AG09309 (cell line): ENCODE measurements at regions not wholly inside any gene's neighbourhood (a gene's known extent, or its start where the extent isn't known, plus 50 kb on each side); places are given as distances from the start of the nearest gene placed in this dataset.

Experiments used
- DNase-seq: peaks from one replicate; pipeline ENCODE4 v3.0.0-alpha.2; 2010; ENCODE audit warnings: low read depth
- H3K4me3 ChIP-seq: 2 replicates; pipeline ENCODE4 v1.5.1; 2011; ENCODE audit warnings: mild to moderate bottlenecking, low read depth, low read length, moderate library complexity; ENCODE audit not compliant: control insufficient read depth
- CTCF ChIP-seq: IDR thresholded peaks from 2 replicates; pipeline ENCODE4 v1.5.1; 2011; ENCODE audit warnings: mild to moderate bottlenecking, low read depth, low read length, inconsistent platforms; ENCODE audit not compliant: insufficient read depth, control insufficient read depth; ENCODE audit errors: missing control alignments

- peak; percentile 29 for DNase-seq
- no peak for TF ChIP-seq CTCF
- H3K4me3 ChIP-seq = no peak overlapping the region
Observed at GRCh38 chr3:115275896-115276295, 128.8 kb upstream of the ZBTB20 start.

GRCh38 chr3:115279939-115280338, 132.9 kb upstream of the ZBTB20 start:
- TF ChIP-seq CTCF = no peak
- DNase-seq = peak; percentile 69
- no peak overlapping the region for H3K4me3 ChIP-seq

GRCh38 chr3:115280506-115280905, 133.4 kb upstream of the ZBTB20 start:
- H3K4me3 ChIP-seq = no peak overlapping the region
- TF ChIP-seq CTCF = no peak

GRCh38 chr3:115281697-115282675, 134.9 kb upstream of the ZBTB20 start:
- no peak for DNase-seq
- H3K4me3 ChIP-seq = no peak overlapping the region
- TF ChIP-seq CTCF = no peak

More at GRCh38 chr3:115280506-115280905, 133.4 kb upstream of the ZBTB20 start:
- DNase-seq = no peak

GRCh38 chr3:115284980-115285379, 137.9 kb upstream of the ZBTB20 start:
- no peak for DNase-seq
- H3K4me3 ChIP-seq = no peak overlapping the region
- TF ChIP-seq CTCF = no peak

- no peak overlapping the region for H3K4me3 ChIP-seq
- TF ChIP-seq CTCF = no peak
- DNase-seq = no peak
Observed at GRCh38 chr3:115286529-115287197, 139.6 kb upstream of the ZBTB20 start.
